ENCODE measurements at regions not wholly inside any gene's neighbourhood (a gene's known extent, or its start where the extent isn't known, plus 50 kb on each side); places are given as distances from the start of the nearest gene placed in this dataset.

- TF ChIP-seq, protein P1, sequence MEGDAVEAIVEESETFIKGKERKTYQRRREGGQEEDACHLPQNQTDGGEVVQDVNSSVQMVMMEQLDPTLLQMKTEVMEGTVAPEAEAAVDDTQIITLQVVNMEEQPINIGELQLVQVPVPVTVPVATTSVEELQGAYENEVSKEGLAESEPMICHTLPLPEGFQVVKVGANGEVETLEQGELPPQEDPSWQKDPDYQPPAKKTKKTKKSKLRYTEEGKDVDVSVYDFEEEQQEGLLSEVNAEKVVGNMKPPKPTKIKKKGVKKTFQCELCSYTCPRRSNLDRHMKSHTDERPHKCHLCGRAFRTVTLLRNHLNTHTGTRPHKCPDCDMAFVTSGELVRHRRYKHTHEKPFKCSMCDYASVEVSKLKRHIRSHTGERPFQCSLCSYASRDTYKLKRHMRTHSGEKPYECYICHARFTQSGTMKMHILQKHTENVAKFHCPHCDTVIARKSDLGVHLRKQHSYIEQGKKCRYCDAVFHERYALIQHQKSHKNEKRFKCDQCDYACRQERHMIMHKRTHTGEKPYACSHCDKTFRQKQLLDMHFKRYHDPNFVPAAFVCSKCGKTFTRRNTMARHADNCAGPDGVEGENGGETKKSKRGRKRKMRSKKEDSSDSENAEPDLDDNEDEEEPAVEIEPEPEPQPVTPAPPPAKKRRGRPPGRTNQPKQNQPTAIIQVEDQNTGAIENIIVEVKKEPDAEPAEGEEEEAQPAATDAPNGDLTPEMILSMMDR (conservative IDR thresholded peaks at IDR 0.05), result no peak
- TF ChIP-seq ZFX (IDR thresholded peaks at IDR 0.05), result no peak
Measured at GRCh38 chr4:96471956-96472867, 632.3 kb downstream of the PDHA2 start.
